HEK293T (cell line): ENCODE measurements at regions not wholly inside any gene's neighbourhood (a gene's known extent, or its start where the extent isn't known, plus 50 kb on each side); places are given as distances from the start of the nearest gene placed in this dataset.
"Not testable (repeated sequence)": the region's sequence is repeated elsewhere in the genome, so short reads cannot be mapped to it uniquely, and the experiment has no call there.

Experiments
- CTCF ChIA-PET: fragments of 350-600 bp; formaldehyde crosslinking; extraction: SDS; loops from one replicate; lab custom pipeline; 2021; ENCODE audit warnings: antibody characterized with exemption, inconsistent platforms; lab: Yijun Ruan, JAX
- POLR2A ChIA-PET: fragments of 350-600 bp; formaldehyde crosslinking; extraction: SDS; loops from one replicate; lab custom pipeline; 2020; ENCODE audit warnings: antibody characterized with exemption, inconsistent platforms; lab: Yijun Ruan, JAX
- DNase-seq: peaks from one replicate; pipeline ENCODE4 v3.0.0; 2012; ENCODE audit warnings: mixed read lengths; ENCODE audit errors: extremely low spot score
- ARNT ChIP-seq: fragments of 450-650 bp; IDR thresholded peaks from 2 replicates; pipeline ENCODE4 v1.6.1; 2017; ENCODE audit warnings: mild to moderate bottlenecking
- BHLHE40 ChIP-seq: fragments of 450-650 bp; IDR thresholded peaks from 2 replicates; pipeline ENCODE4 v1.6.1; 2016; ENCODE audit warnings: mild to moderate bottlenecking, moderate library complexity, borderline replicate concordance
- CTBP1 ChIP-seq: fragments of 450-650 bp; IDR thresholded peaks from 2 replicates; pipeline ENCODE4 v1.6.1; 2016; ENCODE audit warnings: borderline replicate concordance
- ELF4 ChIP-seq: fragments of 450-650 bp; IDR thresholded peaks from 2 replicates; pipeline ENCODE4 v1.6.1; 2017; ENCODE audit warnings: antibody characterized with exemption
- FOXA1 ChIP-seq: fragments of 450-650 bp; IDR thresholded peaks from 2 replicates; pipeline ENCODE4 v1.6.1; 2016; ENCODE audit warnings: mild to moderate bottlenecking
- FOXK2 ChIP-seq: fragments of 450-650 bp; IDR thresholded peaks from 2 replicates; pipeline ENCODE4 v1.6.1; 2016; ENCODE audit warnings: mild to moderate bottlenecking
- FOXM1 ChIP-seq: fragments of 450-650 bp; IDR thresholded peaks from 2 replicates; pipeline ENCODE4 v1.6.1; 2017; ENCODE audit warnings: mild to moderate bottlenecking, borderline replicate concordance
- HDGF ChIP-seq: fragments of 450-650 bp; IDR thresholded peaks from 2 replicates; pipeline ENCODE4 v1.6.1; 2017; ENCODE audit warnings: antibody characterized with exemption, borderline replicate concordance
- L3MBTL2 ChIP-seq: fragments of 450-650 bp; conservative IDR thresholded peaks from 2 replicates; pipeline ENCODE4 v1.6.1; 2016; ENCODE audit warnings: mild to moderate bottlenecking
- LEF1 ChIP-seq: fragments of 450-650 bp; IDR thresholded peaks from 2 replicates; pipeline ENCODE4 v1.6.1; 2017; ENCODE audit warnings: mild to moderate bottlenecking, borderline replicate concordance
- NFRKB ChIP-seq: fragments of 450-650 bp; IDR thresholded peaks from 2 replicates; pipeline ENCODE4 v1.6.1; 2016; ENCODE audit warnings: mild to moderate bottlenecking, moderate library complexity
- PKNOX1 ChIP-seq: fragments of 450-650 bp; IDR thresholded peaks from 2 replicates; pipeline ENCODE4 v1.6.1; 2016
- SP1 ChIP-seq: fragments of 450-650 bp; IDR thresholded peaks from 2 replicates; pipeline ENCODE4 v1.6.1; 2017
- SUZ12 ChIP-seq: fragments of 450-650 bp; IDR thresholded peaks from 2 replicates; pipeline ENCODE4 v1.6.1; 2016; ENCODE audit warnings: mild to moderate bottlenecking
- TARDBP ChIP-seq: fragments of 450-650 bp; IDR thresholded peaks from 2 replicates; pipeline ENCODE4 v1.6.1; 2016
- ZNF384 ChIP-seq: fragments of 450-650 bp; IDR thresholded peaks from 2 replicates; pipeline ENCODE4 v1.6.1; 2016

GRCh38 chr3:68523330-68523729 lies 409.0 kb downstream of the TAFA4 start:
- TF ChIP-seq LEF1 (no peak), NFRKB (no peak), CTBP1 (no peak), ELF4 (no peak), SP1 (no peak), FOXK2 (no peak), ARNT (no peak), FOXA1 (no peak), FOXM1 (no peak), TARDBP (no peak), BHLHE40 (no peak), L3MBTL2 (no peak), ZNF384 (no peak), PKNOX1 (no peak)
- DNase-seq, result no peak
- ChIA-PET POLR2A (no interaction called here), CTCF (no interaction called here)

GRCh38 chr3:68515237-68515636 lies 417.1 kb downstream of the TAFA4 start:
- TF ChIP-seq LEF1 (no peak), ZNF384 (no peak), HDGF (no peak), SP1 (no peak), SUZ12 (no peak), FOXM1 (no peak), FOXK2 (no peak), TARDBP (no peak), BHLHE40 (no peak), ARNT (no peak), PKNOX1 (no peak)
- ChIA-PET CTCF (no interaction called here), POLR2A (no interaction called here)
- DNase-seq, result no peak

GRCh38 chr3:68504201-68504600 lies 428.1 kb downstream of the TAFA4 start:
- TF ChIP-seq TARDBP, result no peak
- TF ChIP-seq LEF1, result no peak
- no peak for TF ChIP-seq FOXM1
- no peak for TF ChIP-seq CTBP1
- TF ChIP-seq HDGF, result no peak
- TF ChIP-seq PKNOX1, result no peak

GRCh38 chr3:68485845-68486244 lies 446.5 kb downstream of the TAFA4 start:
- POLR2A ChIA-PET, CTCF ChIA-PET, DNase-seq: not testable (repeated sequence)

More at GRCh38 chr3:68504201-68504600, 428.1 kb downstream of the TAFA4 start:
- DNase-seq, result no peak
- CTCF ChIA-PET, result no interaction called here
- POLR2A ChIA-PET, result no interaction called here

GRCh38 chr3:68485051-68485450 lies 447.3 kb downstream of the TAFA4 start:
- no peak for DNase-seq
- ChIA-PET POLR2A (no interaction called here), CTCF (no interaction called here)
- TF ChIP-seq LEF1 (no peak), ARNT (no peak), CTBP1 (no peak), ZNF384 (no peak), SP1 (no peak), HDGF (no peak), TARDBP (no peak), PKNOX1 (no peak), FOXK2 (no peak), FOXA1 (no peak), FOXM1 (no peak), ELF4 (no peak), SUZ12 (no peak), BHLHE40 (no peak), L3MBTL2 (no peak), NFRKB (no peak)

GRCh38 chr3:68483601-68484000 lies 448.7 kb downstream of the TAFA4 start:
- TF ChIP-seq FOXK2 (no peak), ARNT (no peak), ELF4 (no peak), BHLHE40 (no peak), FOXM1 (no peak), FOXA1 (no peak), SUZ12 (no peak)

GRCh38 chr3:68483041-68483440 lies 449.3 kb downstream of the TAFA4 start:
- POLR2A ChIA-PET, result no interaction called here
- DNase-seq, result no peak
- CTCF ChIA-PET, result no interaction called here

More at GRCh38 chr3:68483601-68484000, 448.7 kb downstream of the TAFA4 start:
- ChIA-PET CTCF (no interaction called here), POLR2A (no interaction called here)
- no peak for DNase-seq

More at GRCh38 chr3:68483041-68483440, 449.3 kb downstream of the TAFA4 start:
- TF ChIP-seq SP1, result no peak
- TF ChIP-seq FOXA1, result no peak
- TF ChIP-seq ELF4, result no peak
- no peak for TF ChIP-seq PKNOX1
- no peak for TF ChIP-seq SUZ12
- TF ChIP-seq BHLHE40, result no peak
- TF ChIP-seq L3MBTL2, result no peak
- TF ChIP-seq ZNF384, result no peak
- no peak for TF ChIP-seq FOXM1
- TF ChIP-seq CTBP1, result no peak
- TF ChIP-seq NFRKB, result no peak
- TF ChIP-seq HDGF, result no peak
- no peak for TF ChIP-seq TARDBP
- TF ChIP-seq ARNT, result no peak
- TF ChIP-seq FOXK2, result no peak
- no peak for TF ChIP-seq LEF1
